K562 (cell line): ENCODE measurements at regions not wholly inside any gene's neighbourhood (a gene's known extent, or its start where the extent isn't known, plus 50 kb on each side); places are given as distances from the start of the nearest gene placed in this dataset.

Source experiments
- ATAC-seq: fragments of 200-7000 bp; cut with Tn5 transposase; 3 replicates; pipeline ENCODE4 v1.9.1; 2020; ENCODE audit warnings: moderate library complexity
- BruUV-seq: library from RNA; stranded (reverse); fragments of 400-500 nt; replicated peaks from 2 replicates; lab custom pipeline; 2021; lab: Mats Ljungman, UMichigan
- CTCF ChIA-PET: fragments of 300-600 bp; formaldehyde crosslinking; extraction: SDS; loops from one replicate; lab custom pipeline; 2021; ENCODE audit warnings: low intra/inter-chr PET ratio; lab: Yijun Ruan, JAX
- POLR2A ChIA-PET: fragments of 300-600, 350-650 bp; sonication (Branson Sonifier 250); formaldehyde crosslinking; extraction: SDS; loops from one replicate; lab custom pipeline; 2021; ENCODE audit warnings: antibody characterized with exemption, inconsistent platforms; lab: Yijun Ruan, JAX
- DNase-seq, 4 experiments: peaks; one replicate each; pipeline versions ENCODE4 v3.0.0 to v3.0.0-alpha.2; 2011 to 2018; ENCODE audit warnings: low spot score in 3 of 4, mixed read lengths in 3 of 4; ENCODE audit errors: extremely low read depth in 1 of 4
- FAIRE-seq: peaks from 2 replicates; lab custom pipeline; 2011; peaks lifted over from hg19 to GRCh38; lab: Jason Lieb, UNC
- H2AFZ ChIP-seq: 2 replicates; pipeline ENCODE4 v1.6.0; 2011; ENCODE audit warnings: low read depth, low read length, control low read depth, inconsistent platforms
- H3K27ac ChIP-seq: fragments of 200-600 bp; 3 replicates; pipeline ENCODE4 v1.8.0; 2011; ENCODE audit warnings: low read depth, mild to moderate bottlenecking, control low read depth, inconsistent platforms, low read length, moderate library complexity, mixed read lengths; ENCODE audit errors: extremely low read depth
- H3K27me3 ChIP-seq, 2 experiments: fragments of 300-600 bp in 1 of 2; 2 replicates in 1 of 2; 3 replicates in 1 of 2; pipeline versions ENCODE4 v1.6.0 to v1.8.0; 2011; ENCODE audit warnings: inconsistent platforms in 2 of 2, low read length in 2 of 2, mild to moderate bottlenecking in 1 of 2, mixed read lengths in 1 of 2, moderate library complexity in 1 of 2; ENCODE audit not compliant: control insufficient read depth in 2 of 2, insufficient read depth in 2 of 2
- H3K36me3 ChIP-seq: fragments of 300-600 bp; 3 replicates; pipeline ENCODE4 v1.8.0; 2011; ENCODE audit warnings: mild to moderate bottlenecking, low read length, inconsistent platforms; ENCODE audit not compliant: control insufficient read depth, insufficient read depth
- H3K4me1 ChIP-seq, 2 experiments: fragments of 200-600 bp in 1 of 2; replicated peaks in 1 of 2; 2 replicates in 1 of 2; 3 replicates in 1 of 2; pipeline versions ENCODE4 v1.5.1 to v1.8.0; 2011; ENCODE audit warnings: inconsistent platforms in 2 of 2, low read length in 2 of 2, mild to moderate bottlenecking in 1 of 2, mixed read lengths in 1 of 2, moderate library complexity in 1 of 2; ENCODE audit not compliant: control insufficient read depth in 2 of 2, insufficient read depth in 2 of 2
- H3K4me2 ChIP-seq: 2 replicates; pipeline ENCODE4 v1.6.1; 2011; ENCODE audit warnings: low read length, control low read depth, inconsistent platforms, mixed read lengths; ENCODE audit not compliant: insufficient read depth
- H3K4me3 ChIP-seq: fragments of 200-600 bp; sonication (generic), shearing (Covaris generic); 2 replicates; pipeline ENCODE4 v1.5.1; 2016; ENCODE audit warnings: control low read depth, inconsistent platforms
- H3K79me2 ChIP-seq: fragments of 200-600 bp; 3 replicates; pipeline ENCODE4 v1.8.0; 2011; ENCODE audit warnings: low read length, inconsistent platforms; ENCODE audit not compliant: control insufficient read depth, insufficient read depth
- H3K9ac ChIP-seq, 2 experiments: 2 replicates each; pipeline versions ENCODE4 v1.6.0 to v1.6.1; 2011; ENCODE audit warnings: low read depth in 2 of 2, low read length in 2 of 2, control low read depth in 1 of 2, inconsistent platforms in 1 of 2, mild to moderate bottlenecking in 1 of 2, mixed read lengths in 1 of 2; ENCODE audit not compliant: insufficient read depth in 1 of 2
- H3K9me1 ChIP-seq: one replicate; pipeline ENCODE4 v1.6.0; 2011; ENCODE audit warnings: inconsistent platforms, mild to moderate bottlenecking, low read length, moderate library complexity; ENCODE audit not compliant: control insufficient read depth, insufficient read depth
- H3K9me3 ChIP-seq: replicated peaks from 2 replicates; pipeline ENCODE4 v1.5.1; 2011; ENCODE audit warnings: low read depth, low read length, inconsistent platforms; ENCODE audit not compliant: control insufficient read depth, insufficient read depth
- H4K20me1 ChIP-seq: replicated peaks from 2 replicates; pipeline ENCODE4 v1.6.1; 2011; ENCODE audit warnings: low read length, inconsistent platforms, mixed read lengths; ENCODE audit not compliant: control insufficient read depth, insufficient read depth
- ARHGAP35 ChIP-seq: fragments of 450-650 bp; IDR thresholded peaks from 2 replicates; pipeline ENCODE4 v1.6.1; 2018; ENCODE audit not compliant: partially characterized antibody
- ELK3 ChIP-seq: fragments of 450-650 bp; formaldehyde crosslinking; IDR thresholded peaks from 2 replicates; pipeline ENCODE4 v1.4.0; 2020; ENCODE audit warnings: mild to moderate bottlenecking
- ETV1 ChIP-seq: fragments of 450-650 bp; conservative IDR thresholded peaks from 2 replicates; pipeline ENCODE4 v1.6.1; 2016; ENCODE audit warnings: missing genetic modification characterization, control low read depth, low read depth, missing compliant biosample characterization
- EWSR1 ChIP-seq: fragments of 450-650 bp; IDR thresholded peaks from 2 replicates; pipeline ENCODE4 v1.6.1; 2018; ENCODE audit warnings: borderline replicate concordance, mild to moderate bottlenecking, low read depth, moderate library complexity; ENCODE audit not compliant: partially characterized antibody
- NFATC3 ChIP-seq: fragments of 450-650 bp; IDR thresholded peaks from 2 replicates; pipeline ENCODE4 v1.6.1; 2017; ENCODE audit warnings: mild to moderate bottlenecking
- POLR2G ChIP-seq: fragments of 200-400 bp; formaldehyde crosslinking; IDR thresholded peaks from 2 replicates; pipeline ENCODE4 v1.6.1; 2017; ENCODE audit warnings: low read depth, mild to moderate bottlenecking, antibody characterized with exemption, low read length, moderate library complexity
- TFAM ChIP-seq: fragments of 250-450 bp; sonication (Bioruptor Pico); conservative IDR thresholded peaks from 2 replicates; pipeline ENCODE4 v1.5.0; 2021; ENCODE audit warnings: mild to moderate bottlenecking, moderate library complexity
- YY1 ChIP-seq, 3 experiments: IDR thresholded peaks; 2 replicates each; pipeline ENCODE4 v1.6.1; 2011; ENCODE audit warnings: low read length in 2 of 3, mild to moderate bottlenecking in 2 of 3, moderate library complexity in 2 of 3, borderline replicate concordance in 1 of 3, control low read depth in 1 of 3, low read depth in 1 of 3; ENCODE audit not compliant: insufficient read depth in 3 of 3, insufficient replicate concordance in 2 of 3, control insufficient read depth in 1 of 3, insufficient read length in 1 of 3; ENCODE audit errors: extremely low read depth in 1 of 3
- ZNF253 ChIP-seq: fragments of 250-450 bp; sonication (Bioruptor Pico); conservative IDR thresholded peaks from 2 replicates; pipeline ENCODE4 v1.6.1; 2021; ENCODE audit warnings: mild to moderate bottlenecking
- ZNF280A ChIP-seq: fragments of 450-650 bp; IDR thresholded peaks from 2 replicates; pipeline ENCODE4 v1.6.1; 2018; ENCODE audit warnings: mild to moderate bottlenecking, low read depth; ENCODE audit not compliant: partially characterized antibody
- ZNF444 ChIP-seq: fragments of 250-450 bp; sonication (Bioruptor Pico); IDR thresholded peaks from 2 replicates; pipeline ENCODE4 v1.4.0; 2020; ENCODE audit warnings: mild to moderate bottlenecking, moderate library complexity
- ZNF511 ChIP-seq: sonication (generic); formaldehyde crosslinking; IDR thresholded peaks from 2 replicates; pipeline ENCODE4 v1.8.0; 2022; ENCODE audit warnings: mild to moderate bottlenecking, missing genetic modification reagents
- ZNF518B ChIP-seq: fragments of 250-450 bp; sonication (Bioruptor Pico); IDR thresholded peaks from 2 replicates; pipeline ENCODE4 v1.5.0; 2021; ENCODE audit warnings: mild to moderate bottlenecking, moderate library complexity
- ZNF57 ChIP-seq: fragments of 450-650 bp; formaldehyde crosslinking; IDR thresholded peaks from 2 replicates; pipeline ENCODE4 v1.4.0; 2020; ENCODE audit warnings: mild to moderate bottlenecking, moderate library complexity
- ZNF699 ChIP-seq: fragments of 250-450 bp; sonication (Bioruptor Pico); IDR thresholded peaks from 2 replicates; pipeline ENCODE4 v1.8.0; 2021; ENCODE audit warnings: mild to moderate bottlenecking, moderate library complexity; ENCODE audit not compliant: insufficient replicate concordance
- ZNF830 ChIP-seq: fragments of 250-450 bp; sonication (Bioruptor Pico); IDR thresholded peaks from 2 replicates; pipeline ENCODE4 v1.5.0; 2021; ENCODE audit warnings: mild to moderate bottlenecking
- WGBS: fragments of 100-300 bp; shearing (Covaris generic); methylation state at CpG from one replicate; pipeline ENCODE4 v1.1.6; 2016; ENCODE audit warnings: low coverage, mixed read lengths; ENCODE audit not compliant: insufficient coverage; ENCODE audit errors: missing lambda C conversion rate; 5-methylcytosine and 5-hydroxymethylcytosine counted together
- in situ Hi-C: fragments of 300-500 bp; cut with MboI; formaldehyde crosslinking; loops from 4 replicates; pipeline ENCODE4 v1.15.0; 2018; ENCODE audit warnings: inconsistent platforms, mixed read lengths
- intact Hi-C: fragments of 100-400 bp; cut with micrococcal nuclease; formaldehyde crosslinking; loops from 2 replicates; pipeline ENCODE4 v1.14.2; 2022

GRCh38 chr9:118008246-118008645 is 304.0 kb downstream of the TLR4 start:
- 0% methylated on average over 4 of the region's 4 CpGs for WGBS
- ChIA-PET CTCF (no interaction called here), POLR2A (no interaction called here)
- BruUV-seq, result no TSS peak
- intact Hi-C loops (no loop called here), in situ Hi-C loops (no loop called here)
- Histone ChIP-seq H2AFZ (no peak overlapping the region), H3K36me3 (no peaks in the 10 kb centered on the region), H3K9ac (no peak overlapping the region), H3K79me2 (no peaks in the 10 kb centered on the region), H3K27ac (no peak overlapping the region), H3K9me1 (no peaks in the 10 kb centered on the region), H3K4me1 (no peaks in the 10 kb centered on the region), H3K27me3 (no peaks in the 10 kb centered on the region), H3K9me3 (no peaks in the 10 kb centered on the region), H3K4me2 (no peak overlapping the region), H4K20me1 (no peaks in the 10 kb centered on the region), H3K4me3 (no peak overlapping the region)
- ATAC-seq (no peak), FAIRE-seq (no peak), DNase-seq (no peak)
- TF ChIP-seq ZNF830 (no peak), ZNF699 (CRISPR knock-in tag) (no peak), NFATC3 (no peak), ZNF57 (CRISPR knock-in tag) (no peak), ZNF444 (CRISPR knock-in tag) (no peak), TFAM (CRISPR knock-in tag) (no peak), ZNF253 (CRISPR knock-in tag) (no peak), YY1 (IDR thresholded peaks at IDR 0.05; ENCODE audit: borderline replicate concordance in 1 of 3, control insufficient read depth in 1 of 3, extremely low read depth in 1 of 3, insufficient read depth in 3 of 3, insufficient read length in 1 of 3, insufficient replicate concordance in 2 of 3, low read depth in 1 of 3, low read length in 2 of 3) (no peak), ZNF511 (no peak), ZNF280A (no peak), ELK3 (CRISPR knock-in tag) (no peak), ZNF518B (CRISPR knock-in tag) (no peak), EWSR1 (no peak), ETV1 (tag) (no peak), POLR2G (no peak), ARHGAP35 (no peak)
